HepG2 (cell line): ENCODE measurements at regions not wholly inside any gene's neighbourhood (a gene's known extent, or its start where the extent isn't known, plus 50 kb on each side); places are given as distances from the start of the nearest gene placed in this dataset.
A peak's percentile ranks its signal among the peaks of the same experiment; 100 is the strongest.

Experiments
- ARID2 ChIP-seq: sonication (generic); formaldehyde crosslinking; IDR thresholded peaks from 2 replicates; pipeline ENCODE4 v1.8.1; 2022; ENCODE audit warnings: mild to moderate bottlenecking, missing genetic modification reagents, borderline replicate concordance
- CBX1 ChIP-seq: IDR thresholded peaks from one replicate; pipeline ENCODE4 v1.6.1; 2016; ENCODE audit warnings: antibody characterized with exemption, low read depth
- LBX2 ChIP-seq: sonication (generic); formaldehyde crosslinking; IDR thresholded peaks from 2 replicates; pipeline ENCODE4 v1.5.0; 2020; ENCODE audit warnings: missing genetic modification reagents, mild to moderate bottlenecking, borderline replicate concordance
- SIN3B ChIP-seq: fragments of 150-350 bp; IDR thresholded peaks from 2 replicates; pipeline ENCODE4 v1.6.1; 2014; ENCODE audit warnings: low read length
- SMYD3 ChIP-seq: sonication (generic); formaldehyde crosslinking; IDR thresholded peaks from 2 replicates; pipeline ENCODE4 v1.8.1; 2023; ENCODE audit warnings: mild to moderate bottlenecking, missing genetic modification reagents
- TRAFD1 ChIP-seq: sonication (generic); formaldehyde crosslinking; IDR thresholded peaks from 2 replicates; pipeline ENCODE4 v1.5.1; 2020; ENCODE audit warnings: missing genetic modification reagents, mild to moderate bottlenecking, borderline replicate concordance
- ZEB1 ChIP-seq: IDR thresholded peaks from 2 replicates; pipeline ENCODE4 v1.6.1; 2012; ENCODE audit warnings: mild to moderate bottlenecking, low read depth, inconsistent platforms; ENCODE audit not compliant: insufficient replicate concordance
- ZKSCAN5 ChIP-seq: sonication (generic); formaldehyde crosslinking; IDR thresholded peaks from 2 replicates; pipeline ENCODE4 v1.5.1; 2020; ENCODE audit warnings: mild to moderate bottlenecking, missing genetic modification reagents
- ZNF318 ChIP-seq: sonication (generic); formaldehyde crosslinking; IDR thresholded peaks from 2 replicates; pipeline ENCODE4 v1.4.0; 2020; ENCODE audit warnings: mild to moderate bottlenecking, missing genetic modification reagents
- ZNF563 ChIP-seq: sonication (generic); formaldehyde crosslinking; IDR thresholded peaks from 2 replicates; pipeline ENCODE4 v1.8.0; 2022; ENCODE audit warnings: mild to moderate bottlenecking, moderate library complexity, missing genetic modification reagents
- ZNF598 ChIP-seq: sonication (generic); formaldehyde crosslinking; IDR thresholded peaks from 2 replicates; pipeline ENCODE4 v1.5.1; 2020; ENCODE audit warnings: mild to moderate bottlenecking, missing genetic modification reagents, borderline replicate concordance
- ZNF646 ChIP-seq: sonication (generic); formaldehyde crosslinking; IDR thresholded peaks from 2 replicates; pipeline ENCODE4 v1.9.0; 2021; ENCODE audit warnings: mild to moderate bottlenecking, missing genetic modification reagents
- ZNF761 ChIP-seq: sonication (generic); formaldehyde crosslinking; conservative IDR thresholded peaks from 2 replicates; pipeline ENCODE4 v1.4.0; 2020; ENCODE audit warnings: mild to moderate bottlenecking, missing genetic modification reagents
- ZNF891 ChIP-seq: sonication (generic); formaldehyde crosslinking; IDR thresholded peaks from 2 replicates; pipeline ENCODE4 v1.5.0; 2020; ENCODE audit warnings: mild to moderate bottlenecking, missing genetic modification reagents

GRCh38 chr3:30319713-30320112 is 286.7 kb upstream of the TGFBR2 start (continued):
- no peak for TF ChIP-seq TRAFD1 (CRISPR knock-in tag)
- 0 out of 2 replicates have a peak, but pooled peaks have one; percentile 40 for TF ChIP-seq SMYD3
- no peak for TF ChIP-seq ZNF563 (CRISPR knock-in tag)
- no peak for TF ChIP-seq LBX2 (CRISPR knock-in tag)
- TF ChIP-seq ZNF891 (CRISPR knock-in tag), result no peak
- no peak for TF ChIP-seq CBX1
- TF ChIP-seq ZKSCAN5 (CRISPR knock-in tag), result no peak
- no peak for TF ChIP-seq ZNF646
- no peak for TF ChIP-seq ZEB1
- no peak for TF ChIP-seq ARID2 (CRISPR knock-in tag)
- no peak for TF ChIP-seq ZNF761
- no peak for TF ChIP-seq ZNF318 (CRISPR knock-in tag)
- TF ChIP-seq SIN3B, result no peak
- TF ChIP-seq ZNF598 (CRISPR knock-in tag), result no peak
